ENCODE measurements at regions not wholly inside any gene's neighbourhood (a gene's known extent, or its start where the extent isn't known, plus 50 kb on each side); places are given as distances from the start of the nearest gene placed in this dataset.

DNA sequence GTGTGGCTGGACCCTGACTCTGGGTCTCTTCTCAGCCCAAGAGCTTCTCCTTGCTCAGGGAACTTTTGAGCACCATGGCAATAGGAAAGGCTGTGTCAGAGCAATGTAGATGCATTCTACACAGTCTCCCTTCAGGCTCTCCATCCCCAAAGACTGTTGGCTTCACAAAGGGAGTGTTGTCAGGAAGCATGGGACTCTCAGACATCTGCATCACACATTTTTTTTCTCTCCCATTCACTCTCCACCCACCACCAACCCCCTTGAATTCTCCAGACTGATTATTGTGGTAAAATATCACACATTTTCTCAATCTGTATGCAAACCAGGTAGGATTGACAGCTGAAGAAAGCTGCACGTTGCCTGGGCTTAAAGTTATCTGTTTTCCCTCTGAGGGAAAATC is 105.4 kb upstream of the WARS2 start:
- TF ChIP-seq TCF12 (IDR thresholded peaks at IDR 0.05; ENCODE audit: low read depth): no peak
- no peak for TF ChIP-seq MAX (IDR thresholded peaks at IDR 0.05)

- TF ChIP-seq EGR1 (IDR thresholded peaks at IDR 0.05): no peak
- TF ChIP-seq TAF1 (IDR thresholded peaks at IDR 0.05; ENCODE audit: low read depth): no peak
- TF ChIP-seq CREB1 (IDR thresholded peaks at IDR 0.05; ENCODE audit: low read depth): no peak
Observed at GRCh38 chr1:119249283-119249682, 108.8 kb upstream of the WARS2 start.

DNA sequence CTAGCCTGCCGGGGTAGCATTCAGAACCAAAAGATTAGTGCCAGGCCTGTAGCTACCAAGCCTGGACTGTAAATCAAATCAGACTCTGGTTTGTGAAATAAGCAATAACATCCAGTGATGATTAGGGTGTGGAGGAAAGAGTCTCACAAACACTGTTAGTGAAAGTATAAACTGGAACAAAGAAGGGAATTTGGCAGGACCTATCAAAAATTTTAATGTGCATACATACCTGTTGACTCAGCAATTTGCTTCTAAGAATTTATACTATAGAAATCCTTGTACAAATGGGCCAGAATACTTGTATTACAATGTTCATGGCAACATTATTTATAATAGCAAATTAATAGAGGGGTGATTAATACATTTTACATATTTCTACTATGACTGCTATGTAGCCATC is 109.8 kb upstream of the WARS2 start:
- TF ChIP-seq TAF1 (IDR thresholded peaks at IDR 0.05; ENCODE audit: low read depth): no peak
- TF ChIP-seq EP300 (IDR thresholded peaks at IDR 0.05; ENCODE audit: borderline replicate concordance): no peak
- TF ChIP-seq RAD21 (IDR thresholded peaks at IDR 0.05; ENCODE audit: low read depth): no peak
- TF ChIP-seq ZBTB7A (IDR thresholded peaks at IDR 0.05; ENCODE audit: low read depth): no peak
- TF ChIP-seq REST (IDR thresholded peaks at IDR 0.05; ENCODE audit: low read depth): no peak
- TF ChIP-seq CREB1 (IDR thresholded peaks at IDR 0.05; ENCODE audit: low read depth): no peak
- TF ChIP-seq, protein P1, sequence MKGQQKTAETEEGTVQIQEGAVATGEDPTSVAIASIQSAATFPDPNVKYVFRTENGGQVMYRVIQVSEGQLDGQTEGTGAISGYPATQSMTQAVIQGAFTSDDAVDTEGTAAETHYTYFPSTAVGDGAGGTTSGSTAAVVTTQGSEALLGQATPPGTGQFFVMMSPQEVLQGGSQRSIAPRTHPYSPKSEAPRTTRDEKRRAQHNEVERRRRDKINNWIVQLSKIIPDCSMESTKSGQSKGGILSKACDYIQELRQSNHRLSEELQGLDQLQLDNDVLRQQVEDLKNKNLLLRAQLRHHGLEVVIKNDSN (IDR thresholded peaks at IDR 0.05): no peak
- TF ChIP-seq FOXM1 (IDR thresholded peaks at IDR 0.05; ENCODE audit: borderline replicate concordance, low read depth): no peak
- TF ChIP-seq TEAD4 (IDR thresholded peaks at IDR 0.05): no peak
- no peak for TF ChIP-seq CEBPB (IDR thresholded peaks at IDR 0.05)
- no peak for TF ChIP-seq MAX (IDR thresholded peaks at IDR 0.05)
- no peak for TF ChIP-seq YY1 (IDR thresholded peaks at IDR 0.05; ENCODE audit: low read depth)
- TF ChIP-seq TCF12 (IDR thresholded peaks at IDR 0.05; ENCODE audit: low read depth): no peak
- TF ChIP-seq NFIC (IDR thresholded peaks at IDR 0.05): no peak
- TF ChIP-seq EGR1 (IDR thresholded peaks at IDR 0.05): no peak

- TF ChIP-seq EP300 (IDR thresholded peaks at IDR 0.05; ENCODE audit: borderline replicate concordance) (no peak), ZBTB7A (IDR thresholded peaks at IDR 0.05; ENCODE audit: low read depth) (no peak), TEAD4 (IDR thresholded peaks at IDR 0.05) (no peak), REST (IDR thresholded peaks at IDR 0.05; ENCODE audit: low read depth) (no peak), NFIC (IDR thresholded peaks at IDR 0.05) (no peak), TAF1 (IDR thresholded peaks at IDR 0.05; ENCODE audit: low read depth) (no peak), TCF12 (IDR thresholded peaks at IDR 0.05; ENCODE audit: low read depth) (no peak), RAD21 (IDR thresholded peaks at IDR 0.05; ENCODE audit: low read depth) (no peak), YY1 (IDR thresholded peaks at IDR 0.05; ENCODE audit: low read depth) (no peak), FOXM1 (IDR thresholded peaks at IDR 0.05; ENCODE audit: borderline replicate concordance, low read depth) (no peak), CEBPB (IDR thresholded peaks at IDR 0.05) (no peak), EGR1 (IDR thresholded peaks at IDR 0.05) (no peak), CREB1 (IDR thresholded peaks at IDR 0.05; ENCODE audit: low read depth) (no peak)
- TF ChIP-seq, protein P1 (IDR thresholded peaks at IDR 0.05): no peak
Observed at GRCh38 chr1:119251751-119252150, 111.3 kb upstream of the WARS2 start.

- TF ChIP-seq TCF12 (IDR thresholded peaks at IDR 0.05; ENCODE audit: low read depth): no peak
- TF ChIP-seq RAD21 (IDR thresholded peaks at IDR 0.05; ENCODE audit: low read depth): no peak
- TF ChIP-seq CEBPB (IDR thresholded peaks at IDR 0.05): no peak
- TF ChIP-seq EGR1 (IDR thresholded peaks at IDR 0.05): no peak
- no peak for TF ChIP-seq YY1 (IDR thresholded peaks at IDR 0.05; ENCODE audit: low read depth)
- no peak for TF ChIP-seq FOXM1 (IDR thresholded peaks at IDR 0.05; ENCODE audit: borderline replicate concordance, low read depth)
- no peak for TF ChIP-seq CREB1 (IDR thresholded peaks at IDR 0.05; ENCODE audit: low read depth)
- TF ChIP-seq ZBTB7A (IDR thresholded peaks at IDR 0.05; ENCODE audit: low read depth): no peak
- no peak for TF ChIP-seq MAX (IDR thresholded peaks at IDR 0.05)
- TF ChIP-seq TAF1 (IDR thresholded peaks at IDR 0.05; ENCODE audit: low read depth): no peak
- no peak for TF ChIP-seq TEAD4 (IDR thresholded peaks at IDR 0.05)
- no peak for TF ChIP-seq REST (IDR thresholded peaks at IDR 0.05; ENCODE audit: low read depth)
- TF ChIP-seq, protein P1 (IDR thresholded peaks at IDR 0.05): no peak
- no peak for TF ChIP-seq NFIC (IDR thresholded peaks at IDR 0.05)
- no peak for TF ChIP-seq EP300 (IDR thresholded peaks at IDR 0.05; ENCODE audit: borderline replicate concordance)
Observed at GRCh38 chr1:119253366-119253765, 112.9 kb upstream of the WARS2 start.

Data from Ishikawa (cell line).